HepG2 (cell line): ENCODE measurements at regions not wholly inside any gene's neighbourhood (a gene's known extent, or its start where the extent isn't known, plus 50 kb on each side); places are given as distances from the start of the nearest gene placed in this dataset.
A peak's percentile ranks its signal among the peaks of the same experiment; 100 is the strongest.

Source experiments
- ATF6 ChIP-seq: sonication (generic); formaldehyde crosslinking; conservative IDR thresholded peaks from 2 replicates; pipeline ENCODE4 v1.4.0; 2020; ENCODE audit warnings: missing genetic modification reagents
- CBX1 ChIP-seq: IDR thresholded peaks from one replicate; pipeline ENCODE4 v1.6.1; 2016; ENCODE audit warnings: antibody characterized with exemption, low read depth
- CHCHD3 ChIP-seq: sonication (generic); formaldehyde crosslinking; IDR thresholded peaks from 2 replicates; pipeline ENCODE4 v1.8.0; 2022; ENCODE audit warnings: mild to moderate bottlenecking, missing genetic modification reagents, moderate library complexity
- CHD2 ChIP-seq: IDR thresholded peaks from 2 replicates; pipeline ENCODE4 v1.6.1; 2011; ENCODE audit warnings: low read depth, low read length, improper control_type of control experiment
- EHMT2 ChIP-seq: fragments of 200-600 bp; sonication (generic); IDR thresholded peaks from 2 replicates; pipeline ENCODE4 v1.7.0; 2017; ENCODE audit warnings: antibody characterized with exemption, low read depth, low read length, borderline replicate concordance
- FOXA3 ChIP-seq: IDR thresholded peaks from 2 replicates; pipeline ENCODE4 v1.6.1; 2016; ENCODE audit warnings: missing genetic modification reagents, missing compliant biosample characterization
- HCFC1 ChIP-seq: fragments of 150-350 bp; IDR thresholded peaks from 2 replicates; pipeline ENCODE4 v1.6.1; 2014; ENCODE audit warnings: low read depth, low read length
- IRF9 ChIP-seq: sonication (generic); formaldehyde crosslinking; IDR thresholded peaks from 2 replicates; pipeline ENCODE4 v1.8.0; 2022; ENCODE audit warnings: missing genetic modification reagents, mild to moderate bottlenecking, borderline replicate concordance
- JUNB ChIP-seq: sonication (generic); formaldehyde crosslinking; IDR thresholded peaks from 2 replicates; pipeline ENCODE4 v1.8.0; 2022; ENCODE audit warnings: missing genetic modification reagents, mild to moderate bottlenecking, borderline replicate concordance
- ONECUT2 ChIP-seq: sonication (generic); formaldehyde crosslinking; IDR thresholded peaks from 2 replicates; pipeline ENCODE4 v1.4.0; 2020; ENCODE audit warnings: missing genetic modification reagents
- PHB2 ChIP-seq: fragments of 450-650 bp; IDR thresholded peaks from 2 replicates; pipeline ENCODE4 v1.6.1; 2018; ENCODE audit not compliant: partially characterized antibody
- SSRP1 ChIP-seq: IDR thresholded peaks from 2 replicates; pipeline ENCODE4 v1.6.1; 2016; ENCODE audit warnings: control low read depth
- TCF7 ChIP-seq: sonication (generic); IDR thresholded peaks from 2 replicates; pipeline ENCODE4 v1.6.1; 2016; ENCODE audit warnings: antibody characterized with exemption, low read depth
- TOPORS ChIP-seq: sonication (generic); formaldehyde crosslinking; IDR thresholded peaks from 2 replicates; pipeline ENCODE4 v1.8.0; 2023; ENCODE audit warnings: mild to moderate bottlenecking, missing genetic modification reagents
- ZBTB38 ChIP-seq: sonication (generic); formaldehyde crosslinking; IDR thresholded peaks from 2 replicates; pipeline ENCODE4 v1.5.1; 2020; ENCODE audit warnings: mild to moderate bottlenecking, missing genetic modification reagents
- ZNF10 ChIP-seq: sonication (generic); formaldehyde crosslinking; IDR thresholded peaks from 2 replicates; pipeline ENCODE4 v1.4.0; 2020; ENCODE audit warnings: mild to moderate bottlenecking, low read depth, missing genetic modification reagents, borderline replicate concordance
- ZNF274 ChIP-seq: sonication (generic); formaldehyde crosslinking; IDR thresholded peaks from 2 replicates; pipeline ENCODE4 v1.5.1; 2020; ENCODE audit warnings: mild to moderate bottlenecking, missing genetic modification reagents
- ZNF292 ChIP-seq: sonication (generic); formaldehyde crosslinking; IDR thresholded peaks from 2 replicates; pipeline ENCODE4 v1.8.1; 2022; ENCODE audit warnings: mild to moderate bottlenecking, low read depth, missing genetic modification reagents, borderline replicate concordance
- ZNF34 ChIP-seq: sonication (generic); formaldehyde crosslinking; IDR thresholded peaks from 2 replicates; pipeline ENCODE4 v1.4.0; 2020; ENCODE audit warnings: mild to moderate bottlenecking, missing genetic modification reagents, borderline replicate concordance
- ZNF432 ChIP-seq: sonication (generic); formaldehyde crosslinking; IDR thresholded peaks from 2 replicates; pipeline ENCODE4 v1.5.0; 2020; ENCODE audit warnings: missing genetic modification reagents, mild to moderate bottlenecking, borderline replicate concordance
- ZNF441 ChIP-seq: sonication (generic); formaldehyde crosslinking; IDR thresholded peaks from 2 replicates; pipeline ENCODE4 v1.7.0; 2021; ENCODE audit warnings: missing genetic modification reagents, borderline replicate concordance
- ZNF446 ChIP-seq: sonication (generic); formaldehyde crosslinking; IDR thresholded peaks from 2 replicates; pipeline ENCODE4 v1.5.0; 2020; ENCODE audit warnings: mild to moderate bottlenecking, missing genetic modification reagents
- TF ChIP-seq, protein P1 (sequence below): sonication (generic); formaldehyde crosslinking; IDR thresholded peaks from 2 replicates; pipeline ENCODE4 v1.4.0; 2020; ENCODE audit warnings: missing genetic modification reagents; ENCODE audit errors: not compliant biosample characterization
- TF ChIP-seq, protein P2 (sequence below): IDR thresholded peaks from 2 replicates; pipeline ENCODE4 v1.6.1; 2016; ENCODE audit warnings: missing biosample characterization, missing genetic modification reagents, low read depth
- TF ChIP-seq, protein P3 (sequence below): sonication (generic); formaldehyde crosslinking; IDR thresholded peaks from 2 replicates; pipeline ENCODE4 v1.5.0; 2020; ENCODE audit warnings: missing genetic modification reagents

- TF ChIP-seq ATF6 (CRISPR knock-in tag) (no peak), ZNF292 (CRISPR knock-in tag) (peak; percentile 67; the same call in 1 of the 2 replicates), TCF7 (peak; percentile 51; the same call in 1 of the 2 replicates), CHCHD3 (CRISPR knock-in tag) (no peak), ZNF441 (CRISPR knock-in tag) (no peak), ZNF274 (CRISPR knock-in tag) (no peak), TOPORS (CRISPR knock-in tag) (no peak), ONECUT2 (no peak), CHD2 (no peak), FOXA3 (CRISPR knock-in tag) (peak; percentile 85), ZNF446 (CRISPR knock-in tag) (no peak), EHMT2 (no peak), PHB2 (no peak), SSRP1 (CRISPR knock-in tag) (no peak), IRF9 (CRISPR knock-in tag) (no peak), CBX1 (peak; percentile 74), JUNB (CRISPR knock-in tag) (no peak), ZNF432 (CRISPR knock-in tag) (no peak), ZNF10 (CRISPR knock-in tag) (no peak), ZBTB38 (no peak), ZNF34 (CRISPR knock-in tag) (no peak), HCFC1 (no peak)
- TF ChIP-seq, protein P1, sequence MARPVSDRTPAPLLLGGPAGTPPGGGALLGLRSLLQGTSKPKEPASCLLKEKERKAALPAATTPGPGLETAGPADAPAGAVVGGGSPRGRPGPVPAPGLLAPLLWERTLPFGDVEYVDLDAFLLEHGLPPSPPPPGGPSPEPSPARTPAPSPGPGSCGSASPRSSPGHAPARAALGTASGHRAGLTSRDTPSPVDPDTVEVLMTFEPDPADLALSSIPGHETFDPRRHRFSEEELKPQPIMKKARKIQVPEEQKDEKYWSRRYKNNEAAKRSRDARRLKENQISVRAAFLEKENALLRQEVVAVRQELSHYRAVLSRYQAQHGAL (CRISPR knock-in tag): no peak
- TF ChIP-seq, protein P2, sequence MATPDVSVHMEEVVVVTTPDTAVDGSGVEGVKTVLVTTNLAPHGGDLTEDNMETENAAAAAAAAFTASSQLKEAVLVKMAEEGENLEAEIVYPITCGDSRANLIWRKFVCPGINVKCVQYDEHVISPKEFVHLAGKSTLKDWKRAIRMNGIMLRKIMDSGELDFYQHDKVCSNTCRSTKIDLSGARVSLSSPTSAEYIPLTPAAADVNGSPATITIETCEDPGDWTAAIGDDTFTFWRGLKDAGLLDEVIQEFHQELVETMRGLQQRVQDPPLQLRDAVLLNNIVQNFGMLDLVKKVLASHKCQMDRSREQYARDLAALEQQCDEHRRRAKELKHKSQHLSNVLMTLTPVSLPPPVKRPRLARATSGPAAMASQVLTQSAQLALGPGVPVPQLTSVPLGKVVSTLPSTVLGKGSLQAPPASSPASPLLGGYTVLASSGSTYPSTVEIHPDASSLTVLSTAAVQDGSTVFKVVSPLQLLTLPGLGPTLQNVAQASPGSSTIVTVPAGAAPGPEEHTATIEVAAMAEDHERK (CRISPR knock-in tag): no peak
- TF ChIP-seq, protein P3, sequence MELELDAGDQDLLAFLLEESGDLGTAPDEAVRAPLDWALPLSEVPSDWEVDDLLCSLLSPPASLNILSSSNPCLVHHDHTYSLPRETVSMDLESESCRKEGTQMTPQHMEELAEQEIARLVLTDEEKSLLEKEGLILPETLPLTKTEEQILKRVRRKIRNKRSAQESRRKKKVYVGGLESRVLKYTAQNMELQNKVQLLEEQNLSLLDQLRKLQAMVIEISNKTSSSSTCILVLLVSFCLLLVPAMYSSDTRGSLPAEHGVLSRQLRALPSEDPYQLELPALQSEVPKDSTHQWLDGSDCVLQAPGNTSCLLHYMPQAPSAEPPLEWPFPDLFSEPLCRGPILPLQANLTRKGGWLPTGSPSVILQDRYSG (CRISPR knock-in tag): no peak
Observed at GRCh38 chr12:93243689-93244513, 133.8 kb upstream of the NUDT4 start (continued).
